Spinal cord (tissue), 9 donors: ENCODE measurements at regions not wholly inside any gene's neighbourhood (a gene's known extent, or its start where the extent isn't known, plus 50 kb on each side); places are given as distances from the start of the nearest gene placed in this dataset.

Experiments
- DNase-seq, 6 donors: peaks; one replicate each; pipeline versions ENCODE4 v3.0.0 to v3.0.0-alpha.2; 2013 to 2015; ENCODE audit warnings: low spot score in 6 of 6, low read depth in 4 of 6
- H3K27ac ChIP-seq: one replicate; pipeline ENCODE4 v1.5.1; 2013; ENCODE audit warnings: low read depth, low read length, control low read depth
- H3K27me3 ChIP-seq: one replicate; pipeline ENCODE4 v1.6.1; 2013; ENCODE audit warnings: low read length; ENCODE audit not compliant: control insufficient read depth, insufficient read depth
- H3K36me3 ChIP-seq: one replicate; pipeline ENCODE4 v1.6.1; 2013; ENCODE audit warnings: low read length; ENCODE audit not compliant: control insufficient read depth, insufficient read depth
- H3K4me1 ChIP-seq: one replicate; pipeline ENCODE4 v1.6.1; 2013; ENCODE audit warnings: low read length; ENCODE audit not compliant: control insufficient read depth, insufficient read depth
- H3K4me3 ChIP-seq: one replicate; pipeline ENCODE4 v1.5.1; 2013; ENCODE audit warnings: low read depth, low read length, control low read depth
- H3K9me3 ChIP-seq: one replicate; pipeline ENCODE4 v1.6.1; 2013; ENCODE audit warnings: low read length; ENCODE audit not compliant: control insufficient read depth, insufficient read depth
- WGBS: methylation state at CpG from one replicate; pipeline ENCODE4 v1.1.5; 2013; ENCODE audit warnings: missing lambda C conversion rate; ENCODE audit not compliant: insufficient coverage; 5-methylcytosine and 5-hydroxymethylcytosine counted together
- donor health status: healthy.

DNA sequence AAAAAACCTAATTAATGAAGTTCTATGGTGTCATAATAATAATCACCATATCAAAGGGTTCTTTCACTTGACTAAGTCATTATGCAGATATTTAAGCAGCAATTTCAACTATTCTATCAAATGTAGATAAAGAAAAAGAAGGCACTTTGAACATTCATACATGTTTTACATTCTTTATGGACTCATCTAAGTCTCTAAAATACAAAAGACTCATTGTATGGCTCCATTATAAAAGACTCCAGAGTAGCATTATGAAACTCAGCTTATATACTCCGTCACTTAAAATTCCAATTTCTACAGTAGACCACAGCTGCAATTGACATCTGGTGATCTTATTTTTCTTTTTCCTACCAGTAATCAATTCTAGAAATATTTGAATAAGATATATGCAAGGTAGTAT is 173.5 kb upstream of the KIF2B start:
- no CpG with 5 or more reads among the region's 1 CpG for WGBS
- H3K4me1 ChIP-seq: no peaks in the 10 kb centered on the region
- DNase-seq: no peak
- no peak overlapping the region for H3K27ac ChIP-seq
- no peak overlapping the region for H3K4me3 ChIP-seq
- H3K27me3 ChIP-seq: no peaks in the 10 kb centered on the region
- H3K9me3 ChIP-seq: peaks cover 1% of the 10 kb centered on the region
- no peaks in the 10 kb centered on the region for H3K36me3 ChIP-seq

DNA sequence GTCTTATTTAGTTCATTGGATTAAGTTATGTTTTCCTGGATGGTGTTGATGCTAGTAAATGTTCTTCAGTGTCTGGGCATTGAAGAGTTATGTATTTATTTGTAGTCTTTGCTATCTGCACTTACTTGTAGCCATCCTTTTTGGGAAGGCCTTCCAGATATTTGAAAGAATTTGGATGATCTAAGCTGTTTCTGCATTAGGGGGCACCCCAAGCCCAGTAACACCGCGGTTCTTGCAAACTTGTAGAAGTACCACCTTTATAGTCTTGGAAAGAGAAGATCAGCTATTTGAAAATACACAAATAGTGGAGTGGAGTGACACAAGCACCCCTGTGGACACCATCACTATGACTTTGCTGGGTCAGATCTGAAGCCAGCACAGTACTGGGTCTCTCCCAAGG is 175.9 kb upstream of the KIF2B start:
- H3K27me3 ChIP-seq: no peaks in the 10 kb centered on the region
- no peaks in the 10 kb centered on the region for H3K36me3 ChIP-seq
- H3K4me1 ChIP-seq: no peaks in the 10 kb centered on the region
- H3K4me3 ChIP-seq: no peak overlapping the region
- peaks cover 1% of the 10 kb centered on the region for H3K9me3 ChIP-seq
- DNase-seq: no peak
- no peak overlapping the region for H3K27ac ChIP-seq
- no CpG with 5 or more reads among the region's 2 CpGs for WGBS

DNA sequence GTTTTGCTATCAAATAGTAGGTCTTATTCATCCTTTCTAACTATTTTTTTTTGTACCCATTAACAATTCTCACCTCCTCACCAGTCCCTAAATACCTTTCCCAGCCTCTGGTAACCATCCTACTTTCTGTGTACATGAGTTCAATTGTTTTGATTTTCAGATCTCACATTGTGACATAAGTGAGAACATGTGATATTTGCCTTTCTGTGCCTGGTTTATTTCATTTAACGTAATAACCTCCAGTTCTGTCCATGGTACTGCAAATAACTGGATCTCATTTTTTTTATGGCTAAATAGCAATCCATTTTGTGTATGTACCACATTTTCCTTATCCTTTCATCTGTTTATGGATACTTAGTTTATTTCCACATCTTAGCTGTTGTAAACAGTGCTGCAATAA is 181.9 kb upstream of the KIF2B start:
- no peak for DNase-seq
- Histone ChIP-seq H3K9me3 (no peaks in the 10 kb centered on the region), H3K27me3 (no peaks in the 10 kb centered on the region), H3K4me3 (no peak overlapping the region), H3K36me3 (no peaks in the 10 kb centered on the region), H3K27ac (no peak overlapping the region), H3K4me1 (no peaks in the 10 kb centered on the region)
- WGBS: no CpG with 5 or more reads among the region's 1 CpG

DNA sequence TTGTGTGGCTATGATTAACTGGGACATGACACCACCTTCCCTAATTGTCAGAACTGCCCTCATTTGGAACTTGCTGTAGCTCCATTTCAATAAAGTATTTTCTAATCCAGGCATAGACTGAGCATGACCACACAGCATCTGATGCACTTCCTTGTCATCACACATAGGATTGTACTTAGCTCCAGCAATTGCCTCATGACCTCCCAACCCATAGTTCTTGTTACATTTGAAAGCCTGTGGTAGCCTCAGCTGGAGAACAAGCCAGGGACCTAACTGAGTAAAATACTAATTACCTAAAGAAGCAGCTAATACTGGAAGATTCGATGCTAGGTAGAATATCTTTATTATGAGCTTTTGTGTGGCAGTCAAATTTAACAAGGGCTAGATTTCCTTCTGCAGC is 187.3 kb upstream of the KIF2B start:
- H3K4me3 ChIP-seq: no peak overlapping the region
- no peaks in the 10 kb centered on the region for H3K4me1 ChIP-seq
- no peaks in the 10 kb centered on the region for H3K27me3 ChIP-seq
- no peaks in the 10 kb centered on the region for H3K36me3 ChIP-seq
- WGBS: no CpG with 5 or more reads among the region's 1 CpG
- peak in 3 of 6 donors; percentile 7 to 50 (median 9) for DNase-seq
- no peaks in the 10 kb centered on the region for H3K9me3 ChIP-seq
- H3K27ac ChIP-seq: no peak overlapping the region

DNA sequence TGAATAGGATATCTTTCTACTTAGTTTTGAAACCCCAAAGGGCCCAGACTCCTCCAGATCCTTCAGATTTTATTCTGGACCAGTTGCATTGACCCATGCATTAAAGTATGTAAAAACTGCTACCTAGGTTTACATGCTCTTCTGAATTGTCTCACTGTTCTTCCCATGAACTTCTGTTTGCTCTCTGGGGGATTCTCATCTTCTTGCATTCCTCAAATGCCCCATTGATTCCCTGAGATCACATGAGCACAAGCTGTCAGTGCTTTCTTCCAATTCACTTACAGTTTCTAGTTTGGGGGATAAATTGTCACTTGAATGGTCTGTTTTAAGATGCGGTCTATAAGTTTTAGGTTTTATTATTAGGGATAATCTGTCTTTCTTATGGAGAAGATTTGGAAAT is 188.9 kb upstream of the KIF2B start:
- no peaks in the 10 kb centered on the region for H3K27me3 ChIP-seq
- H3K9me3 ChIP-seq: no peaks in the 10 kb centered on the region
- H3K4me3 ChIP-seq: no peak overlapping the region
- DNase-seq: no peak
- H3K4me1 ChIP-seq: no peaks in the 10 kb centered on the region
- no peaks in the 10 kb centered on the region for H3K36me3 ChIP-seq
- no peak overlapping the region for H3K27ac ChIP-seq
- WGBS: no CpG with 5 or more reads among the region's 1 CpG

DNA sequence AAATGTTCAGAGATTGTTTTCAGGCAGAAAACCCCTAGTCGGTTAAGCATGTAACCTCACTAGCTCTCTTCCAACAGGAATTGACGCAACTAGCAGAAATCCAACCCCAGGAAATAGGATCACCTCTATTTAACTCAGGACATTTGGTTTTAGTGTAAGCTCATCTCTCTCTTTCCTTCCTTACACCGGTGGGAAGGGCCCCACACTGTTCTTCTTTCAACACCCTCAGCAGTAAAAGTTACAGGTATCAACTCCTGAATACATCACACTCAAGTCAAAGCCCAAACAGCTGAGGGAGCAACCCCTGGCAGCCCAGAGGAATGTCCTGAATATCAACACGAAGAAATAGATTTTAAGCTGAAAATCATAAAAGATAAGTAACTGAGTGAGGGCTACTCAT is 191.2 kb upstream of the KIF2B start:
- Histone ChIP-seq H3K27ac (no peak overlapping the region), H3K4me3 (no peak overlapping the region), H3K27me3 (no peaks in the 10 kb centered on the region), H3K36me3 (no peaks in the 10 kb centered on the region), H3K9me3 (no peaks in the 10 kb centered on the region), H3K4me1 (no peaks in the 10 kb centered on the region)
- WGBS: 80% methylated on average over 1 of the region's 4 CpGs
- no peak for DNase-seq

DNA sequence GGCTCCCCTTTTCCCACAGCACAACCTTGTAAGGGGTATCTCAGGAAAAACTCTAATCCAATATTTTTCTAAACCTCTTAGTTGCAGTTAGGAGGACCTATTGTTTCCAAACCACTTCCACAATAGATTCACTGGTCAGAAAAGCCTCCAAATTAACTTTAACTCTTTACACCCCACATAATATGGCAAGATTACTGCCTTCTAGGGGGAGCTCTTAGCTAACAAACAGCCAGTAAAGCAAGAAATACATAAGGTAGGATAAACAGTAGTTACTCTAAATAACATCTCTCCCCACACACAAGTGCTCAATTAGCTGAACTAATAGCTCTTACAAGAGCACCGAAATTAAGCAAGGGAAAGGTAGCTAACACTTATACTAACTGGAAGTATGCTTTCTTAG is 192.1 kb upstream of the KIF2B start:
- no peaks in the 10 kb centered on the region for H3K9me3 ChIP-seq
- no peak overlapping the region for H3K4me3 ChIP-seq
- no peak overlapping the region for H3K27ac ChIP-seq
- H3K36me3 ChIP-seq: no peaks in the 10 kb centered on the region
- no CpG with 5 or more reads among the region's 1 CpG for WGBS
- no peaks in the 10 kb centered on the region for H3K4me1 ChIP-seq
- no peaks in the 10 kb centered on the region for H3K27me3 ChIP-seq
- DNase-seq: no peak

DNA sequence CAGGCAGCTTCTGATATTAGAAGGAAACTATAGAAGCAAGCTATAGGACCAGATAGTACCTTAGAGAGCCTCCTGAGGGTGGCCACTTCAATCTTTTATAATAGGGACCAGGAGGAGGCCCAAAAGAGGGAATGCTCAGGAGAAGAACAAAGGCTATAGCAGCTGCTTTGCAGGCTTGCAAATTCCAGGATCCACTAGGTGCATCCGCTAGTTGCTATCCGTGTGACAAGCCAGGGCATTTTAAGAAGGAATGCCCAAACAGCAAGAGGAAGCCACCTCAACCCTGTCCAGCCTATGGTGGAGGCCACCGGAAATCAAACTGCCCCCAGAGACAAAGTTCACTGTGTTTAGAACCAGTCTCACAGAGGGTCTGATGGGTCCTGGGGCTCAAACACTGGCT is 192.6 kb upstream of the KIF2B start:
- no peaks in the 10 kb centered on the region for H3K27me3 ChIP-seq
- no peaks in the 10 kb centered on the region for H3K4me1 ChIP-seq
- DNase-seq: no peak
- H3K27ac ChIP-seq: no peak overlapping the region
- H3K9me3 ChIP-seq: no peaks in the 10 kb centered on the region
- no peaks in the 10 kb centered on the region for H3K36me3 ChIP-seq
- 79% methylated on average over 3 of the region's 3 CpGs for WGBS
- H3K4me3 ChIP-seq: no peak overlapping the region

DNA sequence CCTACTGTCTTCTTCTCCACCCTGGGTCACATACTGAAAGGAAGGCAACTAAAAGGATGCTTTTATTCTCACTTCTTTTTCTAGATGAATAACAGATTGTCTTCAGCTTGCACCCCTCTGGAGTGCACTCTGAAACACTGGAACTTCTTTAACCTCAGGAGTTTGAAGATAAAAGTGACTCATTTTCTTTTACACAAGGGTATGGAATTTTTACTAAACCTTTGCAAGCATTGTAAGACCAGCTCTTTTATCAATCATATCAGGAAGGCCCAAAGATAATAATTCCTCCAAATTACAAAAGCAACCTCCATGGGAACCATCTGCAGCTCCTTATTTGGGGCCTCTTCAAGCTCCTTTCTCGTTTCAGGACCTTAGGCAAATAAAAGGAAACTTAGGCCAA is 193.5 kb upstream of the KIF2B start:
- H3K9me3 ChIP-seq: no peaks in the 10 kb centered on the region
- no peaks in the 10 kb centered on the region for H3K4me1 ChIP-seq
- no peak overlapping the region for H3K27ac ChIP-seq
- H3K27me3 ChIP-seq: no peaks in the 10 kb centered on the region
- DNase-seq: no peak
- WGBS: no CpG with 5 or more reads among the region's 1 CpG
- no peaks in the 10 kb centered on the region for H3K36me3 ChIP-seq
- no peak overlapping the region for H3K4me3 ChIP-seq

DNA sequence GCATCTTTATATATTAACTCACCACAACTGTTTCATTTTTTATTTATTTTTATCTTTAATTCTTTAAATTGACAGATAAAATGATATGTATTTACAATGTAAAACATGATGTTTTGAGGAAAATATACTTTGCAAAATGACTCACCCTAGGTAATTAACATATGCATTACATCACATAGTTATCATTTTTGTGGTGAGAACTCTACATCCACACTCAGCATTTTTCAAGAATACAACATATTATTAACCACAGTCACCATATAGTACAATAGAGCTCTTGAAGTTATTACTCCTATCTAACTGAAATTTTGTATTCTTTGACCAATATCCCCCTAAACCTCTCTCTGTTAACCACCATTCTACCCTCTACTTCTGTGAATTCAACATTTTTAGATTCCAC is 194.7 kb upstream of the KIF2B start:
- Histone ChIP-seq H3K4me3 (no peak overlapping the region), H3K27me3 (no peaks in the 10 kb centered on the region), H3K4me1 (no peaks in the 10 kb centered on the region), H3K27ac (no peak overlapping the region), H3K36me3 (no peaks in the 10 kb centered on the region), H3K9me3 (no peaks in the 10 kb centered on the region)
- no peak for DNase-seq

DNA sequence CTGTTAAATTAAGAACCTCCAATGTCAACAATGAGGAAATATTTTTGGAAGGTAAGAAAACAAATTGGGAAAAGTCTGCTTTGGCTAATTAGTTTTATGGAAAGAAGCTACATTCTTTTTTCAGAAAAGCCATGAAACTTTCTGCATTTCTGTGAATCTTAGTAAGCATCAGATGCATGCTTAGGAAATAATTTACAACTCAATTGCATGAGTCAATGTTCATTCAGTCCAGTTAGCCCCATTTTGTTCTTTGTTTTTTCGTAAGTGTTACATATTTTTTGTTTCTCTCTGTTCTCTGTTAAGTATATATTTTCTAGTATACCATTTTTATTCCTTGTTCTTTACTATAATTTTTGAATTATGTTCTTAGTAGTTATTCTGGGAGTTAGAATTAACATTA is 195.2 kb upstream of the KIF2B start:
- H3K4me3 ChIP-seq: no peak overlapping the region
- H3K4me1 ChIP-seq: no peaks in the 10 kb centered on the region
- no peaks in the 10 kb centered on the region for H3K27me3 ChIP-seq
- no peak overlapping the region for H3K27ac ChIP-seq
- H3K9me3 ChIP-seq: no peaks in the 10 kb centered on the region
- H3K36me3 ChIP-seq: no peaks in the 10 kb centered on the region
- no peak for DNase-seq
- no CpG with 5 or more reads among the region's 1 CpG for WGBS
